GM18519 (cell line): ENCODE measurements at regions not wholly inside any gene's neighbourhood (a gene's known extent, or its start where the extent isn't known, plus 50 kb on each side); places are given as distances from the start of the nearest gene placed in this dataset.

Experiments used
- ATAC-seq: cut with Tn5 transposase; IDR thresholded peaks from one replicate; pipeline ENCODE4 v1.9.1; 2021; ENCODE audit warnings: mild to moderate bottlenecking, moderate library complexity; ENCODE audit not compliant: unreplicated experiment, low FRiP score

DNA sequence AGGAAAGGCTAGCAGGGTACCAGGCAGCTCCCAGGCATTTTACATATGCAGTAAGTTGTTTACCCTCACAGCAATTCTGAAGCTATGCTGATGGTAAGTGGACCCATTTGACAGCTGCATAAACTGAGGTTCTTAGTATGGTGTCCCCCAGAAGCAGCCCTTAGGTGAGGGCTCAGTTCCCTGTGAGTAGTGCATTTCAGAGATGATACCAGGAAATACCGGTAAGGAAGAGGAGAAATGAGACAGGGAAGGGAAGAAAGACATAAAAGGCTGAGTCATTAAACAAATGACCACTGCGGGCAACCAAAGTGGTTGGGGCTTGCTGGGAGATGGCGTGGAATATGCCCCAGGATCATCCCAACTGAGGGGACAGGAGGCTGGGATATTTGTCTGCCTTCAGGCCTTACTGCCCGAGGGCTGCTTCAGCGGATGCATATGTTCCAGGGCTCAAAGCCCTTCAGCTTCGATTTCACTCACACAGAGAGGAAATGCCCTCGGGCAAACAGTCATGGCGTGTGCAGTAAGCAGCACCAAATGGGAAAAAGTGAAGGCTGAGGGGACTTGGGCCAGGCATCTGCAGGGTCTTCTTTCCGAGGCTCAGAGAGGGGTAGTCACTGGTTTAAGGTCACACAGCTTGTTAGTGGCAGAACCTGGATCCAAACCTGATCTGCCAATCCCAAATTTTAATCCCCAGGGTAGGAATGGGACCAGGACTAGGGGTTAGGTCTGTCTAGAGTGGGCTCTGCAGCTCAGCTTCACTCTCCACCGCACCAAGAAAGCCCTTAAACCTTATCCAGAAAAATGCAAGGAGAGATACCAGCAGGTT is 133.7 kb upstream of the RUNX3 start:
- no peak for ATAC-seq

DNA sequence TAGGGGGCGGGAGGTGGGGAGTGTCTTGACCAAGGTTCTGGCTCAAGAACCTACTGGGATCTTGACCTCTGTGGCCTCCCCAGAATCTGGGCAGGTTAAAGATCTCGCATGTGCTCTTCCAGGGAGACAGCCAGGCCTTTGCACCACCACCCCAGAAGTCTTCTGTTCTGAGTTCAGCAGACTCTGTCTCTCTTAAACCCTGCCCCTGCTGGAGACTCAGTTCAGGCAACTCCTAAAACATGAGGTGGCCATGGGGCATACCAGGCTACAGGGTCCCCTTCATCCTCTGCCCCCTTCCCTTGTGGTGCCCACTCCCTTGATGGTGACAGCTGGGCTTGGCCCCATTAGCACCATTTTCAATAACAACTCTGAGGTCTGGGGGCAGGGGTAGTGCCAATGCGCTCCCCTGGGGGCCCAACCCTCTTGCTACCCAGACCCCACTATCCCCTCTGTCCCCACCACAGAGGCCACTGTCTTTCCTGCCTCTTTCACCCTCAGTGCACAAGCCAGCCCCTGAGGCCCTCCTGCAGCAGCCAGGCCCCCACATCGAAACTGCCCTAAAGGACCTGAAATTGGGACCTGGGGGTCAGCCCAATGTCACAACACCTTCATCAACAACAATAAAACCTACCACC is 132.7 kb upstream of the RUNX3 start:
- ATAC-seq = no peak

DNA sequence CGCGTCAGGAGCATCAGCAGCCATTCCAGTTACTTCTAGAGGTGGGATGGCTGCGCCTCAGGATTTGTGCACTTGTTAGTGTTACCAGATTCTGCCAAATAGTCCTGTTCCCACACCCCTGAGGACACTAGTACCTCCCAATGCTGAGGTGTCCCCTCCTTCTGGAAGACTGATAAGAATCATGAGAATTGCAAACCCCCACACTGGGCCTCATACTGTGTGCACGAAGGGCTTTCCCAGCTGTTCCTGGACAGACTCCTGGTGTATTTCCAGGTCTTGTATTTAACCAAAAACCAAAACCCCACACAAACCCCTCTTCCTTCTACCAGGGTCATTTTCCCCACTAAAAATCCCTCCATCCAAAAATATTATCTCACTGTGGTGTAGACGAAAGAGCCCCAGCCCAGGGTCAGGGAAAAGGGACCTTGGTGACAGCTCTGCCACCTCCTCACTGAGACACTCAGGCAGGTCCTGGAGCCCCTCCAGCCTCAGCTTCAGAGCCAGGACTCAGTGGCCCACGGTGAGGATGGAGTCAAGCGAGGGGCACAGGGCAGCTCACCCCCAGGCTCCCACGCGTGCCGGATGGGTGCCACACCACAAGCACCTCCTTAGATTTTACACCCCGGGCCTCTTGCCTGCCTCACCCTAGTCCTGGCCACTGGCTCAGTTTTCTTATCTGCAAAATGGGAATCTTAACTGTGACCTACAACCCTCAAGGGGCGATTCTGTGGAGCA is 131.4 kb upstream of the RUNX3 start:
- ATAC-seq = no peak

DNA sequence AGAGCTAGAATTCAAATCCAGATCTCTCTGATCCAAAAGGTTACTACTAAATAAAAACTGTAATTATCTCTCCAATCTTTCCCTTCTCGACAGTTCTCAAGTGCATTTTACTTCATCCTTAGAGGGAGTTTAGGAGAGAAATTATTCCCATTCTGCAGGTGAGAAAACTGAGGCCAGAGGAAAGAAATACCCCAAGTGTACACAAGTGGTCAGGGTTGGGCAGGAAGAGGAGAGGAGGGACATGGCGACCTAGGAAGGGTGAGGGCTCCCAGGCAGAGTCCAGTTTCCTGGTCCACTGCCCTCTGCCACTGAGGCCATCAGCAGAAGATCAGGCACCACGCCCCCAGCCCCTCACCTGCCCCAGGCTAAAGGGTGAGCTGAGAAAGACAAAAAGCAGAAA is 127.1 kb upstream of the RUNX3 start:
- no peak for ATAC-seq

DNA sequence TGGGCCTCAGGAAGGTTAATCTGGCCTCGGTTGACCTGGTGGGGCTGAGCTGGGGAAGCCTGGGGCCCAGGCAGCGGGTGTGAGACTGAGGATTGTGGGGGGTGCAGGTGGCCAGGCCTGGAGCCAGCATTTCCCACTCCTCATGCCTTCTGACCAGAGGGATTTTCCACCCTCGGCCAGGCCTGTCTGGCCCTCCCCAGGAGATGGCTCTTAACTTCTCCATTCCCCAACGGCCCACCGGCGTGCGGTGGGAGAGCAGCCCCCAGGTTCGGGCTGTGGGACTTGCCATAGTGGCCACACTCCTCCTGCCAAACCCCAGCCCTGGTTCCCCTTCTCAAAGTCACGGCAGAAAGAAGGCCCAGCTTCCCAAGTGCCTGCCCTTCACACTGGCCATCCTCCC is 126.5 kb upstream of the RUNX3 start:
- ATAC-seq = no peak

DNA sequence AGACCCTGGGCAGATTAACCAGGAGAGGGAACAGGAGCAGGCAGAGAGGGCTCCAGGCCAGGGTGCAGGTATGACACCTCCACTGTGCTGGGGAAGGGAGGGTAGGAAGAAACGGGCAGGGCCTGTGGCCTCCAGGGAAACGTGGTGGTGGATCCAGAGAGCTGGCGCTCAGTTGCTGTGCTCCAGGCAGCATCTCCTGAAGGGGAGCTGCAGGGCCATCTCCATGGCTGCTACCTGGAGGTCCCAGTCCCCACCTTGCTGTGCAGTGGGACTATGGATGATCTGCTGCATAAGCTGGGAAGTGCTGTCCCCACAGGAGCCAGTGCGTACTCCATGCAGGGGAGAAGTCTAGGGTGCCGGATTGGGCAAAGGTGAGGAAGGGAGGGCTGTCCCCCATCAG is 125.9 kb upstream of the RUNX3 start:
- no peak for ATAC-seq

DNA sequence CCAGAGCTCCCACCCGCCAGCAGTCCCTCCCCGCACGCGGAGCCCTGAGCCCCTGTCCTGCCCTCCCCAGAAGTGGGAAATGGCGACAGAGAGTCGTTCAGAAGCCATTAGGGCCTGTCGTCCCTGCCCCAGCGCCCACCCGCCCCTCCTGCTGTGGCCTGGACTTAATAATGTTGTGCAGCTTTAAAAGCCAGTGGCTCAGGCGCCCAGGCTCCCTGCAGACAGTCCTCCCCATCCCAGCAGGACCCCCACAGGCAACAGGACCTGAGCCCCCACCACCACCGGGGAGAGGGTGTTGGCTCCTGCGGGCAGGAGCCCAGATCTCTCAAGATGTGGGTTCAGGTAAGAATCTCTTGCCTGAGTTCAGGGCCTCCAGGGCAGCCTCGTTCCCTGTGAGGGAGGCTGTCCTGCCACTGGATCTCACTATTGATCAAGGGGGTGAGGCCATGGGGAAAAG is 125.3 kb upstream of the RUNX3 start:
- no peak for ATAC-seq

DNA sequence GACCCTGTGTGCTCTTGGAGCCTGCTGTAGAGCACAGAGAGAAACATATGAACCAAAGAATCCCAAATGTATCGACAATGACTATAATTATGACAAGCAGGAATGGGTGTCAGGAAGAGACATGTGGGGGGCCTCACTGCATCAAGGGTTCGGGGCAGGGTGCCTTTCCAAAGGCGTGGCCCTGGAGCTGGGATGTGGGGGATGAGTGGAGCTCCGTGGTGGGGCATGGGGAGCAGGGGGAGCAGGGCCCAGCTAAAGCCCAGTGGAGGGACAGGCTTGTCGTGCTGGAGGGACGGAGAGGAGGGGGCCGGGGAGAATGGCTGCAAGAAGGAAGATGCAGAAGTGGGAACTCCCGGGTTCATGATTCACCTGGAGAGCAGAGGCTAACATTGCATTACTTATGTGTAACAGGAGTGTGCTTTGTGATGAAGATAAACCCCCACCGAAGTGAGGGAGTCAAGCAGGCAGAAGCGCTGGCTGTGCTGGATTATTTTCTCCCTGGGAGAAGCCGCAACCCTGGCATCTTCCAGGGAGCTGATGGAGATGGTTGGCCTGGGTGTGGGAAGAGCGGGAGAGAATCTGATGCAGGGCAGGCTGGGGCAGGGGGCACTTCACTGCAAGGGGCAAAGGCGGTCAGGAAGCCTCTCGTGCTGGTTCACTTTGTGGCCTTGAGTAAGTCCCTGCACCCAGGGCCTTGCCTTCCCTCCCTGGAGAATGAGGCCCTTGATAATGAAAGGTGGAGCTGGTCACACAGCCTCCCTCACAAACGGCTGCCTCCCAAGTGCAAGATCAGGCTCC is 124.6 kb upstream of the RUNX3 start:
- ATAC-seq = no peak

DNA sequence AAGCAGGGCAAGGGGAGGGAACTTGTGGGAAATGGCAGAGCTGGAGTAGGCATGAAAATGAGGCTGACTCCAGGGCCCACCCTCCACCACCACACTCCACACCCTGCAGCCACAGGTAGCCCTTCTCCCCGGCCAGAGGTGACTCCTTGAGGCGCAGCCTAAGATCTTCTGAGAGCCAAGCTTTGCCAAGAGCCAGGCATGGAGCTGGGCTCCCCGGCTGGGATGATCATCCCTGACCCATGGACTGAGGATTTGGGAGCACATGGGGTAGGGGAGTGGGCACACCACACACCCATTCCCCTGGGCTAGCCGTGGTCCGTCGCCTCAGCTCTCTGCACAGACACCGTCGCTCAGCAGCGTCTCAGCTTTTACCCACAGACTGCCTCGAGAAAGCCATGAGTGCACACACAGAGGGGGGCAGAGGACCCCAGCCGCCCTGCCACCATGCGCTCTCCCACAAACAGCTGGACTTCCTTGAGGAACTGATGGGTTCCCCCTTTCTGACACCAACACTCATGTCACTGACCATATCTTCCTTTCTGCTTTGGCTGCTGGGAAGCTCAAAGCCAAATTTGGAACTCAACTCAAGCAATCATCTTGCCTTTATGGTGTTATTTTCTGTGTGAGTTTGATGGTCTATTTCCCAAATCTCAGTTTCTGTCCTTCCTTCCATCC is 123.6 kb upstream of the RUNX3 start:
- ATAC-seq = no peak

DNA sequence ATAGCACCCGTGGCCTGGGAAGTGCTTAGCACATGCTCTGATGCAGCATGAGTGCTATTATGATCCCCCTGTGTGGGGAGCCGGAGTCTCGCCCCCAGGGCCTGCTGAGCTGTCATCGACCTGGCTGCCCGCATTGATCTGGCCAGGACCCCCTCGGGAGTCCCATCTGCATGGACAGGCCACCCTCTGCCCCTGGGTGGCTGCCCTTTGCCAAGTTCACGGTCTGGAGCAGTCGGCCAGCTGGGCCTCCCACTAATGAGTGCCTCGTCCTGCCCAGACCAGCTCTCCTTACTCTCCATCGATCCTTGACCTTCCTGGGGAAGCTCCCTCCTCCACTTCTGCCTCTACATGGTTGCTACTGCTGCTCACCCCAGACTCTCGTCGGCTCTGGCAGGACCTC is 121.8 kb upstream of the RUNX3 start:
- no peak for ATAC-seq

DNA sequence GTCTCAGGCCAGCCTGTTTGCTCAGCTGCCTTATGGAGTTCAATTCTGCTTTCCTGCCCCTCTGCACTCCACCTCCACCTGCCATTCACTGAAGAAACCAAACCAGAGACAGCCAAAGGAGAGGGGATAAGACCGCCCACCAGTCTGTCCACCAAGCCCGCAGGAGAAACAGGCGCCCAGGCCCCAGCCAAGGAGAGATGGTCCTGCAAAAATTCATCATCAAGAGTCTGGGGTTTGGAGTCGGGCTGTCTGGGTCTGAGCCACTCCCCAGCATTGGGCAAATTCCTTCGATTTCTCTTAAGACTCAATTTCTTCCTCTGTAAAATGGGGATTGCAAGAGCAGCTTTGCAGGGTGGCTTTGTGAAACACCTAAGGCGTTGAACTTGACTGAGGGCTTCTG is 121.4 kb upstream of the RUNX3 start:
- no peak for ATAC-seq

DNA sequence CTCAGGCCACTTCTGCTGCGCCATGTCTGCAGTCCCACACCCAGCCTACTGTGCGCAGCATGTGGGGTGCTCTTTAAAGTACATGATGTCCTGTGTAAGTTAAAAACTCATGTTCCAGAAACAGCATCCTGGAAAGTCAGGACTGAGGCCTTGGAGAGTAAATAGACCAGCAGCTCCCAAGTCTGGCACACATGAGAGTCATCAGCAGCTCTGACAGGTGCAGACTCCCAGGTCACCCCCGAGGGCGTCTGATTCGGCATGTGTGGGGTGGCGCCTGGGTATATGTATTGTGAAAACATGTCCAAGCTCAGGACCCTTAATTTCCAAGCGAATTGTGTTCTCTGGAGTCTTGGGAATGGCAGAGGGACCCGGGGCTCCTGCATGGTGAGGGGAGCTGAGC is 120.1 kb upstream of the RUNX3 start:
- no peak for ATAC-seq

DNA sequence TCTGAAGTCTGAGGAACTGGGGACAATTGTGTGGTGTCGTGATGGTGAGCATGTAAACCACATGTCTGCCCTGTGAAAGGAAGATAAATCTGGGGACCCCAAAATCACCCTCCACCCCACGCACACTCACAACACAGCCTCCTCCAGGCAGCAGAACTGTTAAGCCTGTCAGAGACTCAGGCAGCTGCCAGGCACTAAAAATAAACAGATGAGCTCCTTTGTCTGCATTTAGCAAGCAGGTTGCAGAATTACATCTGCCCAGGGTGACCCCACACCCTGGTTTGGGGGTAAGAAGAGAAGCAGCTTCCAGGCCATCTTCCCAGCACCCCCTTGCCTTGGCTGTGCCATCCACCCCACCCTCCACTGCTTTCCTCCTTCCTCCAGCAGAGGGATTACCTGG is 119.1 kb upstream of the RUNX3 start:
- ATAC-seq = no peak

DNA sequence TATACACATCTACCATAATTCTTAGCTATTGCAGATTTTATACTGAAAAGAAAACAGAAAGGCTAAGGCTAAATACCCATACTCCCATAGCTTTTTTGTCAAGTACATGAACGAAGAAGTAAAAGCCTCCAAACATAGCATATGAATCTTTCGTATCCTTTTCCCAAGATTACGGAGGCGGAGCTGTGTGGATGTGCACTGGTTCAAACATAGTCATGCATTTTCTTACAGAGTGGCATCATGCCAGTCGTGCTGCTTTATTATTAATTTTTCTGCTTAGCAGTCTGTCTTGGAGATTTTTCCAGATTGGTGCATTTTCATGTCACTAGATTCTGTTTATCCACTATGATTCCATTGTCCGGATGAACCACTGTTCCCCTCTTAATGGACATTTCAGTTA is 118.7 kb upstream of the RUNX3 start:
- no peak for ATAC-seq

DNA sequence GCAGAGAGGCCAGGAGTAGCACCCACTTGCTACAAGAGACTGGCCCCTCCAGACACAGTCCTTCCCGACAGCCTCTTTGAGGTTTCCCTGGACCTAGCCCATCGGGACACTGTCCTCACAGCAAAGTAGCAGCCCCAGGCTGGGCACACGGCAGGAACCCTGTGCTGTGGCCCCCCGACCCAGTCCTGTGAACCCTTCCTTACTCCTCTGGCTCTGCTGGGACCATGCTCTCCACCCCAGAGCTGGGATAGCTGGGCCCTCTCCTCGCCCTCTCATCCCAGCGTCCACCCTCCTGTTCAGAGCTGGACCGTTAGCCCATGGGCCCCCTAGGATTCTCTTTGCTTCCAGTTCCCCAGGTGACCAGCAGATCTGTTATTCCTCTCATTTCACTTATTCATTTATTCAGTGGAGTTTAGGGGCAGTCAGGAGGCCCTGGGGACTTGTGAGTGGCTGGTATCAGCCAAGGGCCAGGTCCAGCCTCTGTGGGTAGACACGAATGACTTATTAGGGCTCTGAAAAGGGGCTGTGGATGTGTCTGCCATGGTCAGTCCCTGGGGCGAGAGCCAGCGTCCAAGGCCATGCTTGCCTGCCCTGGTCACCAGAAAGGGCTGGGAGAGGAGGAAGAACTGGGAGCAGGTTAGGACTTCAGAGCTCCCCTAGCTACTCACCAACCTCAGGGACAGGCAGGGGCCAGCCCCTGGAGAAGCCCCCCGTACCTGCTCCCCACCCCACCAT is 117.6 kb upstream of the RUNX3 start:
- ATAC-seq = no peak

DNA sequence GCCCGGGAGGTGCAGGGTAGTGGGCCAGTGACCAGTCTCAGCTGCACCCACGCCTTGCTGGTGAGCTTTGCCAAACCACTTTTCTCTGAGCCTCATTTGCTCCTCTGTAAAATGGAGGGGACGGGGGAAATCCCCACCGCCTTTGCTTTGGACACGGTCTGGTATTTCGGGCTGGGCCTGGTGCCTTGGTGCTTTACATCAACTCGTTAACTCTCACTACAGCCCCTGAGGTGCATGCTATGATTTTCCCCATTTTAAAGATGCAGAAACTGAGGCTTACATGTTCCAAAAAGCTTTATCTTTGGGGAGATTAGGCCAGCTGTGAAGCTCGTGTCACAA is 116.1 kb upstream of the RUNX3 start:
- ATAC-seq = no peak

DNA sequence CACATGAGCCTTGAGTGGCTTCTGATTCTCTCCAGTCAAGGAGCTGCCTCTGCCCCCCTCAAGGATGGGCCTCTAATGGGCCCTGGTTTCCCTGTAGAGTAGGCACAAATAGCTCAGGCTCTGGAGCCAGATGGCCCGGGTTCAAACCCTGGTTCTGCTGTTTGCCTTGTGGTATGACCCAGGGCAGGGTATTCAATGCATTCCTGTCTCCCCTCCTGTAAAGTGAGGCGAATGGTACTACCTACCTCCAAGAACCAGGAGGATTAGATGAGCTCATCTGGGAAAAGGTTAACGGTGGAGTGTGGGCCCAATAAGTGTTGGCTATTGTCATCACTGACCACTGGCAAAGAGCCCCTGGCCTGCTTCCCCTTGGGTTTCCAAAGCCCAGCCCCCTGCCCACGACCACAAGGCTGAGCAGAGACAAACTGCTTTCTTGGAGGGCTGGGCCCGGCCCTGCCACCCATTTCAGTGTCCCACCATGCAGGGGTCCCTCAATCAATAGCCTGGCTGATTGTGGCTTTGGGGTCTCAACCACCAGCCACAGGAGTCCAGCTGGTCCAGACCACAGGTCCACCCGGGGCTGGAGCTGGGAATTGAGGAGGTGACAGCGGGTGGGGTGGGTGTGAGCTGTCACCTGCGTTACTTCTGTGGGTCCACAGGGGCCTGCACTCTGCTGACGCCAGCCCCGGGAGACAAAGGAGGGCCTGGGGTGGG is 115.6 kb upstream of the RUNX3 start:
- ATAC-seq = no peak

DNA sequence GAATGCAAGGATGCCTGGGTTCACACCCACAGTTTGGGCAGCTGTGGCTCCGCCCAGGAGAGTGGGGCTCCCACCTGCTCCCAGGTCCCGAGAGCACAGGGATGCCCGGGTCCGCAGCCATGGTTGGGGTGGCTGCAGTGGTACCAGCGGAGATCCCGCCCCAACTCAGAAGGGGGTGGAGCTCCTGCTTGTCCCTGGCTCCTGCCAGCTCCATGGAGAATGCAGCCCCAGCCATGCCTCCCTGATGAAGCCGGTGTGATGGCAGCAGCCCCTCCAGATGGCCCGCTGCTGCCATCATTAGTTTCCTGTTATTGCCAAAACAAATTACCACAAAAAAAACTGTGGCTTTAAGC is 113.1 kb upstream of the RUNX3 start:
- ATAC-seq = no peak
